K562 (cell line): ENCODE measurements at regions not wholly inside any gene's neighbourhood (a gene's known extent, or its start where the extent isn't known, plus 50 kb on each side); places are given as distances from the start of the nearest gene placed in this dataset.

Experiments used
- ARNT ChIP-seq, 2 experiments: fragments of 450-650 bp; IDR thresholded peaks; 2 replicates each; pipeline ENCODE4 v1.6.1; 2016; ENCODE audit warnings: mild to moderate bottlenecking in 1 of 2
- ATF4 ChIP-seq: fragments of 450-650 bp; formaldehyde crosslinking; IDR thresholded peaks from 2 replicates; pipeline ENCODE4 v1.4.0; 2022; ENCODE audit warnings: mild to moderate bottlenecking, moderate library complexity
- CBFA2T2 ChIP-seq: fragments of 450-650 bp; conservative IDR thresholded peaks from 2 replicates; pipeline ENCODE4 v1.6.1; 2017; ENCODE audit warnings: mild to moderate bottlenecking
- CHD7 ChIP-seq: fragments of 200-600 bp; sonication (generic); IDR thresholded peaks from one replicate; pipeline ENCODE4 v1.6.1; 2012; ENCODE audit warnings: mild to moderate bottlenecking, low read depth, low read length, inconsistent platforms
- EZH2 ChIP-seq: IDR thresholded peaks from 2 replicates; pipeline ENCODE4 v1.6.1; 2012; ENCODE audit warnings: low read depth, mild to moderate bottlenecking, inconsistent platforms, low read length, borderline replicate concordance
- FOXO4 ChIP-seq: fragments of 450-650 bp; formaldehyde crosslinking; IDR thresholded peaks from 2 replicates; pipeline ENCODE4 v1.4.0; 2020; ENCODE audit warnings: mild to moderate bottlenecking, moderate library complexity
- LEF1 ChIP-seq: fragments of 450-650 bp; IDR thresholded peaks from 2 replicates; pipeline ENCODE4 v1.6.1; 2016; ENCODE audit warnings: mild to moderate bottlenecking
- MCM5 ChIP-seq: fragments of 450-650 bp; IDR thresholded peaks from 2 replicates; pipeline ENCODE4 v1.6.1; 2016; ENCODE audit warnings: low read depth
- MTA3 ChIP-seq: fragments of 450-650 bp; formaldehyde crosslinking; IDR thresholded peaks from 2 replicates; pipeline ENCODE4 v1.6.1; 2017; ENCODE audit warnings: mild to moderate bottlenecking, borderline replicate concordance
- SMARCC2 ChIP-seq: fragments of 450-650 bp; IDR thresholded peaks from 2 replicates; pipeline ENCODE4 v1.6.1; 2017; ENCODE audit warnings: antibody characterized with exemption, moderate library complexity, mild to moderate bottlenecking, low read depth
- TOE1 ChIP-seq, 2 experiments: fragments of 450-650 bp in 1 of 2; sonication (generic) in 1 of 2; formaldehyde crosslinking in 1 of 2; IDR thresholded peaks; 2 replicates each; pipeline versions ENCODE4 v1.7.1 to v1.8.0; 2016 to 2022; ENCODE audit warnings: borderline replicate concordance in 2 of 2, mild to moderate bottlenecking in 2 of 2, antibody characterized with exemption in 1 of 2, inconsistent platforms in 1 of 2, low read depth in 1 of 2, missing genetic modification reagents in 1 of 2, moderate library complexity in 1 of 2
- ZBTB2 ChIP-seq: fragments of 450-650 bp; IDR thresholded peaks from 2 replicates; pipeline ENCODE4 v1.6.1; 2016; ENCODE audit warnings: antibody characterized with exemption
- ZC3H11A ChIP-seq: IDR thresholded peaks from 2 replicates; pipeline ENCODE4 v1.6.1; 2012; ENCODE audit warnings: low read depth, low read length, improper control_type of control experiment
- ZKSCAN3 ChIP-seq: fragments of 250-450 bp; sonication (Bioruptor Pico); IDR thresholded peaks from 2 replicates; pipeline ENCODE4 v1.4.0; 2020
- ZSCAN29 ChIP-seq: fragments of 450-650 bp; IDR thresholded peaks from 2 replicates; pipeline ENCODE4 v1.6.1; 2017

GRCh38 chrX:71000139-71000538, 68.0 kb downstream of the SNX12 start (continued):
- no peak for TF ChIP-seq ATF4 (CRISPR knock-in tag)
- TF ChIP-seq FOXO4 (CRISPR knock-in tag) = no peak
- peak; percentile 61; the same call in 1 of the 2 replicates for TF ChIP-seq SMARCC2
- TF ChIP-seq MCM5 = no peak
- TF ChIP-seq ZC3H11A = no peak
- TF ChIP-seq MTA3 = no peak
- TF ChIP-seq TOE1 (IDR thresholded peaks at IDR 0.05; ENCODE audit: borderline replicate concordance) = no peak
- no peak for TF ChIP-seq TOE1 (CRISPR knock-in tag; IDR thresholded peaks at IDR 0.05; ENCODE audit: borderline replicate concordance, low read depth)
- TF ChIP-seq ARNT (IDR thresholded peaks at IDR 0.05) = no peak
- no peak for TF ChIP-seq ZKSCAN3 (CRISPR knock-in tag)
- no peak for TF ChIP-seq CHD7
- TF ChIP-seq ZBTB2 = no peak
- TF ChIP-seq EZH2 = no peak
- TF ChIP-seq ZSCAN29 = no peak
- TF ChIP-seq CBFA2T2 = peak; percentile 81
- no peak for TF ChIP-seq LEF1
